ENCODE measurements at regions not wholly inside any gene's neighbourhood (a gene's known extent, or its start where the extent isn't known, plus 50 kb on each side); places are given as distances from the start of the nearest gene placed in this dataset.
"Not testable (repeated sequence)": the region's sequence is repeated elsewhere in the genome, so short reads cannot be mapped to it uniquely, and the experiment has no call there.

GRCh38 chr5:99010294-99010693 lies 81.5 kb upstream of the CHD1 start:
- Histone ChIP-seq H3K4me2 (replicated peaks; ENCODE audit: extremely low read depth, low read length, poor library complexity, severe bottlenecking) (no peak overlapping the region), H3K9me3 (replicated peaks in 1 of 2; ENCODE audit: control insufficient read depth in 1 of 2, insufficient read depth in 1 of 2, low read length in 2 of 2) (peaks cover 5 to 12% of the 10 kb centered on the region in 2 donors), H4K20me1 (ENCODE audit: insufficient read depth, low read length) (no peaks in the 10 kb centered on the region), H2AFZ (ENCODE audit: insufficient read depth, low read depth, low read length, poor library complexity, severe bottlenecking) (no peak overlapping the region), H3K36me3 (replicated peaks in 1 of 2; ENCODE audit: control insufficient read depth in 1 of 2, insufficient read depth in 2 of 2, low read length in 2 of 2) (no peaks in the 10 kb centered on the region), H3K4me1 (ENCODE audit: control insufficient read depth in 1 of 2, insufficient read depth in 2 of 2, low read length in 2 of 2) (no peaks in the 10 kb centered on the region), H3K9ac (ENCODE audit: insufficient read depth, low read length, poor library complexity, severe bottlenecking) (no peak overlapping the region), H3K79me2 (ENCODE audit: insufficient read depth, low read length) (no peaks in the 10 kb centered on the region), H3K4me3 (replicated peaks in 1 of 3; ENCODE audit: low read depth in 2 of 3, low read length in 3 of 3) (no peak overlapping the region), H3K27ac (ENCODE audit: low read depth in 1 of 2, low read length in 2 of 2) (no peak overlapping the region), H3K27me3 (ENCODE audit: control insufficient read depth in 2 of 2, insufficient read depth in 2 of 2, low read length in 2 of 2) (no peaks in the 10 kb centered on the region)
- H3K9me3 Mint-ChIP-seq: peaks cover 0 to 17% (median 2%) of the 10 kb centered on the region in 7 donors
- DNase-seq: no peak
- no peak overlapping the region for H3K27ac Mint-ChIP-seq
- no peaks in the 10 kb centered on the region for H3K36me3 Mint-ChIP-seq
- H3K27me3 Mint-ChIP-seq (ENCODE audit: low read depth in 3 of 3): no peaks in the 10 kb centered on the region
- TF ChIP-seq, protein P1, sequence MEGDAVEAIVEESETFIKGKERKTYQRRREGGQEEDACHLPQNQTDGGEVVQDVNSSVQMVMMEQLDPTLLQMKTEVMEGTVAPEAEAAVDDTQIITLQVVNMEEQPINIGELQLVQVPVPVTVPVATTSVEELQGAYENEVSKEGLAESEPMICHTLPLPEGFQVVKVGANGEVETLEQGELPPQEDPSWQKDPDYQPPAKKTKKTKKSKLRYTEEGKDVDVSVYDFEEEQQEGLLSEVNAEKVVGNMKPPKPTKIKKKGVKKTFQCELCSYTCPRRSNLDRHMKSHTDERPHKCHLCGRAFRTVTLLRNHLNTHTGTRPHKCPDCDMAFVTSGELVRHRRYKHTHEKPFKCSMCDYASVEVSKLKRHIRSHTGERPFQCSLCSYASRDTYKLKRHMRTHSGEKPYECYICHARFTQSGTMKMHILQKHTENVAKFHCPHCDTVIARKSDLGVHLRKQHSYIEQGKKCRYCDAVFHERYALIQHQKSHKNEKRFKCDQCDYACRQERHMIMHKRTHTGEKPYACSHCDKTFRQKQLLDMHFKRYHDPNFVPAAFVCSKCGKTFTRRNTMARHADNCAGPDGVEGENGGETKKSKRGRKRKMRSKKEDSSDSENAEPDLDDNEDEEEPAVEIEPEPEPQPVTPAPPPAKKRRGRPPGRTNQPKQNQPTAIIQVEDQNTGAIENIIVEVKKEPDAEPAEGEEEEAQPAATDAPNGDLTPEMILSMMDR (IDR thresholded peaks at IDR 0.05): no peak
- WGBS (ENCODE audit: insufficient coverage): no CpG with 5 or more reads among the region's 3 CpGs
- intact Hi-C loops (cut with micrococcal nuclease): no loop called here
- H3K4me3 Mint-ChIP-seq: no peak overlapping the region
- H3K4me1 Mint-ChIP-seq: no peaks in the 10 kb centered on the region

DNA sequence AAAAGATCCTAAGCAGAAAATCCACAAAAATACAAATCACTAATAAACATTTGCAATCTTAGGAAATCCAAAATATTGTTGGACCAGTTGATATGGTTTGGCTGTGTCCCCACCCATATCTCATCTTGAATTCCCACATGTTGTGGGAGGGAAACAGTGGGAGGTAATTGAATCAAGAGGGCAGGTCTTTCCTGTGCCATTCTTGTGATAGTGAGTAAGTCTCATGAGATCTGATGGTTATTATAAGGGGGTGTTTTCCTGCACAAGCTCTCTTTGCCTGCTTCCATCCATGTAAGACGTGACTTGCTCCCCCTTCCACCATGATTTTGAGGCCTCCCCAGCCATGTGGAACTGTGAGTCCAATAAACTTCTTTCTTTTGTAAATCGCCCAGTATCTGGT lies 79.2 kb upstream of the CHD1 start:
- H4K20me1 ChIP-seq (ENCODE audit: insufficient read depth, low read length); H3K9me3 ChIP-seq (replicated peaks in 1 of 2; ENCODE audit: control insufficient read depth in 1 of 2, insufficient read depth in 1 of 2, low read length in 2 of 2); intact Hi-C loops (cut with micrococcal nuclease); H3K4me1 ChIP-seq (ENCODE audit: control insufficient read depth in 1 of 2, insufficient read depth in 2 of 2, low read length in 2 of 2); H3K79me2 ChIP-seq (ENCODE audit: insufficient read depth, low read length); H3K27ac Mint-ChIP-seq; H3K27me3 ChIP-seq (ENCODE audit: control insufficient read depth in 2 of 2, insufficient read depth in 2 of 2, low read length in 2 of 2); H3K4me2 ChIP-seq (replicated peaks; ENCODE audit: extremely low read depth, low read length, poor library complexity, severe bottlenecking); H3K27ac ChIP-seq (ENCODE audit: low read depth in 1 of 2, low read length in 2 of 2); H2AFZ ChIP-seq (ENCODE audit: insufficient read depth, low read depth, low read length, poor library complexity, severe bottlenecking); H3K27me3 Mint-ChIP-seq (ENCODE audit: low read depth in 3 of 3); H3K4me1 Mint-ChIP-seq; DNase-seq; H3K4me3 ChIP-seq (replicated peaks in 1 of 3; ENCODE audit: low read depth in 2 of 3, low read length in 3 of 3); H3K36me3 Mint-ChIP-seq; H3K9ac ChIP-seq (ENCODE audit: insufficient read depth, low read length, poor library complexity, severe bottlenecking); H3K36me3 ChIP-seq (replicated peaks in 1 of 2; ENCODE audit: control insufficient read depth in 1 of 2, insufficient read depth in 2 of 2, low read length in 2 of 2); H3K4me3 Mint-ChIP-seq: not testable (repeated sequence)
- 100% methylated on average over 1 of the region's 2 CpGs for WGBS (ENCODE audit: insufficient coverage)
- peaks cover 0 to 14% (median 2%) of the 10 kb centered on the region in 7 donors for H3K9me3 Mint-ChIP-seq
